ENCODE measurements at regions not wholly inside any gene's neighbourhood (a gene's known extent, or its start where the extent isn't known, plus 50 kb on each side); places are given as distances from the start of the nearest gene placed in this dataset.

GRCh38 chr18:73869182-73869581 is 278.5 kb downstream of the FBXO15 start:
- no peak for DNase-seq (ENCODE audit: extremely low read depth, low read depth)

GRCh38 chr18:73861771-73862170 is 285.9 kb downstream of the FBXO15 start:
- no peak for DNase-seq (ENCODE audit: extremely low read depth, low read depth)

- DNase-seq (ENCODE audit: extremely low read depth, low read depth) = no peak
These were observed 287.7 kb downstream of the FBXO15 start for GRCh38 chr18:73859837-73860397.

GRCh38 chr18:73852789-73853549 is 294.7 kb downstream of the FBXO15 start:
- no peak for DNase-seq (ENCODE audit: extremely low read depth, low read depth)

GRCh38 chr18:73850782-73851181 is 296.9 kb downstream of the FBXO15 start:
- no peak for DNase-seq (ENCODE audit: extremely low read depth, low read depth)

GRCh38 chr18:73848656-73849055 is 299.0 kb downstream of the FBXO15 start:
- no peak for DNase-seq (ENCODE audit: extremely low read depth, low read depth)

GRCh38 chr18:73843455-73843854 is 304.2 kb downstream of the FBXO15 start:
- no peak for DNase-seq (ENCODE audit: extremely low read depth, low read depth)

- peak; percentile 34 for DNase-seq (ENCODE audit: extremely low read depth, low read depth)
These were observed 304.7 kb downstream of the FBXO15 start for GRCh38 chr18:73842795-73843394.

- no peak for DNase-seq (ENCODE audit: extremely low read depth, low read depth)
These were observed 306.0 kb downstream of the FBXO15 start for GRCh38 chr18:73841661-73842060.

GRCh38 chr18:73840319-73840945 is 307.2 kb downstream of the FBXO15 start:
- DNase-seq (ENCODE audit: extremely low read depth, low read depth) = no peak

GRCh38 chr18:73839441-73839840 is 308.2 kb downstream of the FBXO15 start:
- DNase-seq (ENCODE audit: extremely low read depth, low read depth) = no peak

- DNase-seq (ENCODE audit: extremely low read depth, low read depth) = no peak
These were observed 309.5 kb downstream of the FBXO15 start for GRCh38 chr18:73838107-73838506.

- no peak for DNase-seq (ENCODE audit: extremely low read depth, low read depth)
These were observed 311.8 kb downstream of the FBXO15 start for GRCh38 chr18:73835656-73836364.

GRCh38 chr18:73835039-73835438 is 312.6 kb downstream of the FBXO15 start:
- no peak for DNase-seq (ENCODE audit: extremely low read depth, low read depth)

- DNase-seq (ENCODE audit: extremely low read depth, low read depth) = no peak
These were observed 315.9 kb downstream of the FBXO15 start for GRCh38 chr18:73831688-73832087.

GRCh38 chr18:73829146-73829545 is 318.5 kb downstream of the FBXO15 start:
- no peak for DNase-seq (ENCODE audit: extremely low read depth, low read depth)

GRCh38 chr18:73827801-73828200 is 319.8 kb downstream of the FBXO15 start:
- no peak for DNase-seq (ENCODE audit: extremely low read depth, low read depth)

GRCh38 chr18:73826098-73826497 is 321.5 kb downstream of the FBXO15 start:
- no peak for DNase-seq (ENCODE audit: extremely low read depth, low read depth)

GRCh38 chr18:73824671-73825070 is 323.0 kb downstream of the FBXO15 start:
- DNase-seq (ENCODE audit: extremely low read depth, low read depth) = no peak

GRCh38 chr18:73812423-73812822 is 335.2 kb downstream of the FBXO15 start:
- no peak for DNase-seq (ENCODE audit: extremely low read depth, low read depth)

All from NCI-H460 (cell line).